ENCODE measurements at regions not wholly inside any gene's neighbourhood (a gene's known extent, or its start where the extent isn't known, plus 50 kb on each side); places are given as distances from the start of the nearest gene placed in this dataset.

DNA sequence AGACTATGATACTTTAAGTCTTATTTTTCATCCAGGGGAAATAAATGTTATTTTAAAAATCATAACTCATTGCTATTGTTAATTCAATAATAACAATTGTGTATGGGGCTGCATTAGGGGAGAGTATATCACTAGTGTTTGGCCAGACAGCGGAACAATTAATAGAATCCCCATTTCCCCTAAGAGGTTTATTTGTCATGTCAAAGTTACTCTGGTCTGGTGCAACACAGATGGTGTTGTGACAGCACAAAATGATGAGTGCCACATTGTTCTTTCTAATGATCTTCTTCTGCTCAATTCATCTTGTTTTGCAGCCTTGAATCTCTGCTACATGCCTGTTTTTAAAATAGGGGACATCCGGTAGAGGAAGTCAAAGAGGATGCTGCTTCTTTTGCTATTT, 351.6 kb downstream of the NSUN3 start:
- no peak overlapping the region for H3K9ac ChIP-seq (ENCODE audit: insufficient read length, low read depth)

DNA sequence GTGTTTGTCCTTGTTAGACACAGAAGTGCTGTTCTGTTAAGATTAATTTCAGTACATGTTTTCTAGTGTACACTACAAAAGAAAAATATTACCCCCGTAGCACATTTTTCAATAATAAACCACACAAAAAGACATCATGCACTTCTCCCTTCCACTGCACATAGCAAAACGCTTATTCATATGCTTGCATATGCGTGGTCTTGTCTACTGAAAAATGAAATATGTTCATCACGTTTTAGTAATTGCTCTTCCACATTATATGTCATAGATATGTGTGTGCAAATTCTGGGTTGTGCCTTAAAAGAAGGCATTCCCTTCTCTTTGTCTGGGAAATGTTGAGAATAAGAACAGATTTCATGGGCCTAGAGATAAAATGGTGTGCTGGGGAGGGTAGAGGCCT, 353.9 kb downstream of the NSUN3 start:
- Histone ChIP-seq H3K36me3 (ENCODE audit: insufficient read depth, insufficient read length, low read length) (no peaks in the 10 kb centered on the region), H3K9ac (ENCODE audit: insufficient read length, low read depth) (no peak overlapping the region), H3K27me3 (ENCODE audit: insufficient read depth, insufficient read length) (no peaks in the 10 kb centered on the region), H3K4me3 (ENCODE audit: insufficient read length, low read depth) (no peak overlapping the region), H3K9me3 (ENCODE audit: insufficient read depth, low read length) (peaks cover 14% of the 10 kb centered on the region; the same call in 1 of the 2 replicates), H3K4me1 (ENCODE audit: insufficient read depth, insufficient read length) (no peaks in the 10 kb centered on the region)
- TF ChIP-seq YY1 (IDR thresholded peaks at IDR 0.05; ENCODE audit: insufficient read depth, insufficient read length) = no peak
- no peak for DNase-seq (ENCODE audit: low read depth, low spot score)

More for the DNA sequence above, 351.6 kb downstream of the NSUN3 start:
- Histone ChIP-seq H3K27me3 (ENCODE audit: insufficient read depth, insufficient read length) (no peaks in the 10 kb centered on the region), H3K36me3 (ENCODE audit: insufficient read depth, insufficient read length, low read length) (no peaks in the 10 kb centered on the region), H3K4me1 (ENCODE audit: insufficient read depth, insufficient read length) (no peaks in the 10 kb centered on the region), H3K4me3 (ENCODE audit: insufficient read length, low read depth) (no peak overlapping the region), H3K9me3 (ENCODE audit: insufficient read depth, low read length) (peaks cover 14% of the 10 kb centered on the region; the same call in 1 of the 2 replicates)
- no peak for TF ChIP-seq SUZ12 (IDR thresholded peaks at IDR 0.05; ENCODE audit: extremely low read depth, insufficient read depth, insufficient read length)
- no peak for TF ChIP-seq ZNF274 (IDR thresholded peaks at IDR 0.05; ENCODE audit: low read depth, low read length)
- no peak for TF ChIP-seq YY1 (IDR thresholded peaks at IDR 0.05; ENCODE audit: insufficient read depth, insufficient read length)
- DNase-seq (ENCODE audit: low read depth, low spot score) = no peak

DNA sequence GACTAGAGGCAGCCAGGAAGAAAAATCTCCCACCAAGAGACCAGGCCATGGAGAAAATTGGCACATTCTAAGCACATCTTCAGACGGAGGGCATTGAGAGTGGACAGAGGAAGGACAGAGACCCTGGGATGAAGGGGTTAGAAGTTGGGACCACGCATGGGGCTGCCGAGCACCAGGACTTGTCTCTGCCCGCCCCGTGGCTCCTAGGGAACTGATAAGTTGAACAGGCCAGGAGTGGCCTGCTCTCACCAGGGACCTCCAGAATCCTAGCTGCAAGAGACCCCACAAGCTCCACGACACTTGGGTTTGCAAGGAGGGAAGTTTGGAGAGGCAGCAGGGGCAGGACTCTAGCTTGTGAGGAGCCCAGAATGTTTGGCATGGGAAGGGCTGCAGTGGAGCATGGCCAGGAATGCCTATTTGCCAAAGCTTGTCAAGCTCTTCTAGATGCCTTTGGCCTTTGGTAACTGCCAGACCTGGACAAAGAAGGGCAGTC, 355.1 kb downstream of the NSUN3 start:
- Histone ChIP-seq H3K4me1 (ENCODE audit: insufficient read depth, insufficient read length) (no peaks in the 10 kb centered on the region), H3K9ac (ENCODE audit: insufficient read length, low read depth) (no peak overlapping the region), H3K36me3 (ENCODE audit: insufficient read depth, insufficient read length, low read length) (no peaks in the 10 kb centered on the region), H3K27me3 (ENCODE audit: insufficient read depth, insufficient read length) (no peaks in the 10 kb centered on the region), H3K4me3 (ENCODE audit: insufficient read length, low read depth) (no peak overlapping the region), H3K9me3 (ENCODE audit: insufficient read depth, low read length) (peaks cover 14% of the 10 kb centered on the region; the same call in 1 of the 2 replicates)
- TF ChIP-seq SUZ12 (IDR thresholded peaks at IDR 0.05; ENCODE audit: extremely low read depth, insufficient read depth, insufficient read length) (no peak), ZNF274 (IDR thresholded peaks at IDR 0.05; ENCODE audit: low read depth, low read length) (no peak), YY1 (IDR thresholded peaks at IDR 0.05; ENCODE audit: insufficient read depth, insufficient read length) (no peak)
- DNase-seq (ENCODE audit: low read depth, low spot score) = no peak

DNA sequence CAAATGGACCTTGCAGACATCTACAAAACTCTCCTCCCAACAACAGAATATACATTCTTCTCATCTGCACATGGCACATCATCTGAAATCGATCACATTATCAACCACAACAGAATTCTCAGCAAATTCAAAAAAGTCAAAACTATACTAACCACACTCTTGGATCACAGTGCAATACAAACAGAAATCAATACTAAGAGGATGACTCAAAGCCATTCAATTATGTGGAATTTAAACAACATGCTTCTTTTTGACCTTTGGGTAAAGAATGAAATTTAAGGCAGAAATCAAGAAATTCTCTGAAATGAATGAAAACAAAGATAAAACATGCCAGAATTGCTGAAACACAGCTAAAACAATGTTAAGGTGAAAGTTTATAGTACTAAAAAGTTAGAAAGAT, 358.1 kb downstream of the NSUN3 start:
- Histone ChIP-seq H3K9ac (ENCODE audit: insufficient read length, low read depth) (no peak overlapping the region), H3K27me3 (ENCODE audit: insufficient read depth, insufficient read length) (no peaks in the 10 kb centered on the region), H3K4me1 (ENCODE audit: insufficient read depth, insufficient read length) (no peaks in the 10 kb centered on the region), H3K36me3 (ENCODE audit: insufficient read depth, insufficient read length, low read length) (no peaks in the 10 kb centered on the region), H3K4me3 (ENCODE audit: insufficient read length, low read depth) (no peak overlapping the region), H3K9me3 (ENCODE audit: insufficient read depth, low read length) (peaks cover 18% of the 10 kb centered on the region)
- TF ChIP-seq YY1 (IDR thresholded peaks at IDR 0.05; ENCODE audit: insufficient read depth, insufficient read length) (no peak), SUZ12 (IDR thresholded peaks at IDR 0.05; ENCODE audit: extremely low read depth, insufficient read depth, insufficient read length) (no peak), ZNF274 (IDR thresholded peaks at IDR 0.05; ENCODE audit: low read depth, low read length) (no peak)
- no peak for DNase-seq (ENCODE audit: low read depth, low spot score)

DNA sequence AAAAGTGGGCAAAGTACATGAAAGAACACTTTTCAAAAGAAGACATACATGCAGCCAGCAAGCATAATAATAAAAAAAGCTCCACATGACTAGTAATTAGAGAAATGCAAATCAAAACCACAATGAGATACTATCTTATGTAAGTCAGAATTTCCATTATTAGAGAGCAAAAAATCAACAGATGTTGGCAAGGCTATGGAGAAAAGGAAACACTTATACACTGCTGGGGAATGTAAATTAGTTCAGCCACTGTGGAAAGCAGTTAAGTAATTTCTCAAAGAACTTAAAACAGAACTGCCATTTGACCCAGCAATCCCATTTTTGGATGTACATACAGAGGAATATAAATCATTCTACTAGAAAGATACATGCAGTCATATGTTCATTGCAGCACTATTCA, 360.7 kb downstream of the NSUN3 start:
- H3K27me3 ChIP-seq (ENCODE audit: insufficient read depth, insufficient read length) = no peaks in the 10 kb centered on the region
- peaks cover 27% of the 10 kb centered on the region for H3K9me3 ChIP-seq (ENCODE audit: insufficient read depth, low read length)
- no peak overlapping the region for H3K4me3 ChIP-seq (ENCODE audit: insufficient read length, low read depth)
- no peaks in the 10 kb centered on the region for H3K36me3 ChIP-seq (ENCODE audit: insufficient read depth, insufficient read length, low read length)
- TF ChIP-seq SUZ12 (IDR thresholded peaks at IDR 0.05; ENCODE audit: extremely low read depth, insufficient read depth, insufficient read length) (no peak), ZNF274 (IDR thresholded peaks at IDR 0.05; ENCODE audit: low read depth, low read length) (no peak), YY1 (IDR thresholded peaks at IDR 0.05; ENCODE audit: insufficient read depth, insufficient read length) (no peak)
- H3K9ac ChIP-seq (ENCODE audit: insufficient read length, low read depth) = no peak overlapping the region
- H3K4me1 ChIP-seq (ENCODE audit: insufficient read depth, insufficient read length) = no peaks in the 10 kb centered on the region
- DNase-seq (ENCODE audit: low read depth, low spot score) = no peak

DNA sequence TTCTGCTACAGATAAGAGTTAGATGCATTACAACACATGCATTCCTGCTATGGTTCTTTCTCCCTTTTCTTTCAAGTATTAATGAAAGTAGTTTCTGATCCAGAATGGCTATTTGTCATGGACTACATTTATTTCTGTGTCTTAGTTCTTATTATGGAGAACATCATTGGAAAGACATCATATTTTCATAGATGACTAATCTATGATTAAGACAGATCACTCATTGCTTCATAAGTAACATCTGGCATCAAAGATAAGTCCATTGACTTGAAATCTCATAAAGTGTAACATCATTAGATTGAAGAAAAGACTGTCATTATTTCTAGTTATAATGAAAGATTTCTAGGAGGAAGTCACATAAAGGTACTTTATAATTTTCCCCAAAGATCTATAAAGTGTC, 366.7 kb downstream of the NSUN3 start:
- Histone ChIP-seq H3K27me3 (ENCODE audit: insufficient read depth, insufficient read length) (no peaks in the 10 kb centered on the region), H3K4me3 (ENCODE audit: insufficient read length, low read depth) (no peak overlapping the region), H3K4me1 (ENCODE audit: insufficient read depth, insufficient read length) (no peaks in the 10 kb centered on the region), H3K36me3 (ENCODE audit: insufficient read depth, insufficient read length, low read length) (no peaks in the 10 kb centered on the region), H3K9me3 (ENCODE audit: insufficient read depth, low read length) (peaks cover 21% of the 10 kb centered on the region), H3K9ac (ENCODE audit: insufficient read length, low read depth) (no peak overlapping the region)
- no peak for DNase-seq (ENCODE audit: low read depth, low spot score)
- TF ChIP-seq SUZ12 (IDR thresholded peaks at IDR 0.05; ENCODE audit: extremely low read depth, insufficient read depth, insufficient read length) (no peak), YY1 (IDR thresholded peaks at IDR 0.05; ENCODE audit: insufficient read depth, insufficient read length) (no peak), ZNF274 (IDR thresholded peaks at IDR 0.05; ENCODE audit: low read depth, low read length) (no peak)

DNA sequence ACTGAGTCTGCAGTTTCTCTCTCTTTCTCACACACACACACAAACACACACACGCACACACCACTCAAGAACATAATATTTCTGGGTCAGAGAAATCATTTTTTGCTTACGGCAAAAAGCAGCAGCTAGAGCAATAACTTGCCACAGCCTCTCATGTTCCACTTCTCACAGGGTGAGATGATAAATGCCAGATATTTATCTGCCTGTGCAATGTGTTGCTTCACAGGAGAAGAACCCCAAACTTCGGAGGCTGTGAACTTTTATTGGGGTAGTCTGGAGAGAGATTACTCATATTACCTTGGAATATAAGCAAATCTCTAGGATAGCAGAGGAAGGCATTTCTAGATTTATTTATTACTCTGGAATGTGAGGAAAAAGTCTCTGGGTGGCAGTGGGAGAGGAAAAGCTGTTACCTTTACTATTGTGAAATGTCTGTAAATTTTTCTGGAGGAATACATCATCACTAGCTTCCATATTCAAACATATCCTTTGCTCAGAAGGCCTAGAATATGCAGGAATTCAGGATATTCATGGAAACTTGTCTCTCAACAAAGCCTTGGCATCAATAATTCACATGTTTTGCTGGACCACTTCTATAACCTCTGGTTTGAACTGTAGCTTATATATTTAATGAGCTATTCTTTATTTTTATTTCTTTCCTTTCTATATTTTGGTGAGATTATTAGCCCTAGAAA, 369.2 kb downstream of the NSUN3 start:
- H3K4me1 ChIP-seq (ENCODE audit: insufficient read depth, insufficient read length) = no peaks in the 10 kb centered on the region
- peaks cover 6% of the 10 kb centered on the region; the same call in 1 of the 2 replicates for H3K9me3 ChIP-seq (ENCODE audit: insufficient read depth, low read length)
- DNase-seq (ENCODE audit: low read depth, low spot score) = no peak
- no peaks in the 10 kb centered on the region for H3K36me3 ChIP-seq (ENCODE audit: insufficient read depth, insufficient read length, low read length)
- H3K27me3 ChIP-seq (ENCODE audit: insufficient read depth, insufficient read length) = no peaks in the 10 kb centered on the region
- no peak for TF ChIP-seq YY1 (IDR thresholded peaks at IDR 0.05; ENCODE audit: insufficient read depth, insufficient read length)
- TF ChIP-seq SUZ12 (IDR thresholded peaks at IDR 0.05; ENCODE audit: extremely low read depth, insufficient read depth, insufficient read length) = no peak
- TF ChIP-seq ZNF274 (IDR thresholded peaks at IDR 0.05; ENCODE audit: low read depth, low read length) = no peak
- no peak overlapping the region for H3K4me3 ChIP-seq (ENCODE audit: insufficient read length, low read depth)
- H3K9ac ChIP-seq (ENCODE audit: insufficient read length, low read depth) = no peak overlapping the region
